Esophagus muscularis mucosa (tissue), 3 donors: ENCODE measurements at regions not wholly inside any gene's neighbourhood (a gene's known extent, or its start where the extent isn't known, plus 50 kb on each side); places are given as distances from the start of the nearest gene placed in this dataset.

ENCODE experiments used
- POLR2A ChIP-seq: fragments of 450-650 bp; IDR thresholded peaks from one replicate; pipeline ENCODE4 v1.6.1; 2017; ENCODE audit warnings: antibody characterized with exemption, moderate library complexity, mild to moderate bottlenecking, low read depth
- TF ChIP-seq, protein P1 (sequence below), 3 experiments: fragments of 200-600 bp in 2 of 3; fragments of 450-650 bp in 1 of 3; sonication (generic) in 2 of 3; IDR thresholded peaks; one replicate each; pipeline ENCODE4 v1.5.1; 2017 to 2019; ENCODE audit warnings: antibody characterized with exemption in 3 of 3, mild to moderate bottlenecking in 2 of 3, moderate library complexity in 1 of 3

DNA sequence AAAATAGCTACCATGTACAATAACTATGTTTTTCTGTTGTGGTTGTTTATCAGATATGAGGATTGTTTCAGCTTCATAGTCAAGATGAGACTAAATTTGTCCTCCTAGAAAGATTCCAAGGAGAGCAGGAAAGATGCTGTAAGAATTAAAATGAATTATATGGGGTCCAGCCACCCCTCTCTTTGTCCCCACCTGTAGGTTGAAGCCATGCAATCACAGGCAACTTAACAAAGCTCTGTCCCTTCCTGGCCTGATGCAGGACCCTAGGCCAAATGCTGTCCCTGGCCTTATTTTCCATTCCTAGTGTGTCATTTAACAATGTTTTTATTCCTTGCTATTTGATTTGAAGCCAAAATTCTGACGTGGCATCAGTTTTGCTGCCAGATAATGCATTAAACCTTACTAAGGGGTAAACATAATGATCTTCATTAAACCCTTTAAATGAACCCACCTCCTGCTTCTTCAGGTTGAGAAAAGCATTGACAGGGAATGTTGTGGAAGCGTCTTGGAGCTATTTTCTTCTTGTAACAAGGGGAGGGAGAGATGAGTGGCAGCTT, 240.9 kb upstream of the ZNF521 start:
- TF ChIP-seq, protein P1, sequence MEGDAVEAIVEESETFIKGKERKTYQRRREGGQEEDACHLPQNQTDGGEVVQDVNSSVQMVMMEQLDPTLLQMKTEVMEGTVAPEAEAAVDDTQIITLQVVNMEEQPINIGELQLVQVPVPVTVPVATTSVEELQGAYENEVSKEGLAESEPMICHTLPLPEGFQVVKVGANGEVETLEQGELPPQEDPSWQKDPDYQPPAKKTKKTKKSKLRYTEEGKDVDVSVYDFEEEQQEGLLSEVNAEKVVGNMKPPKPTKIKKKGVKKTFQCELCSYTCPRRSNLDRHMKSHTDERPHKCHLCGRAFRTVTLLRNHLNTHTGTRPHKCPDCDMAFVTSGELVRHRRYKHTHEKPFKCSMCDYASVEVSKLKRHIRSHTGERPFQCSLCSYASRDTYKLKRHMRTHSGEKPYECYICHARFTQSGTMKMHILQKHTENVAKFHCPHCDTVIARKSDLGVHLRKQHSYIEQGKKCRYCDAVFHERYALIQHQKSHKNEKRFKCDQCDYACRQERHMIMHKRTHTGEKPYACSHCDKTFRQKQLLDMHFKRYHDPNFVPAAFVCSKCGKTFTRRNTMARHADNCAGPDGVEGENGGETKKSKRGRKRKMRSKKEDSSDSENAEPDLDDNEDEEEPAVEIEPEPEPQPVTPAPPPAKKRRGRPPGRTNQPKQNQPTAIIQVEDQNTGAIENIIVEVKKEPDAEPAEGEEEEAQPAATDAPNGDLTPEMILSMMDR (IDR thresholded peaks at IDR 0.05), result no peak
- no peak for TF ChIP-seq POLR2A
